GM19463 (cell line): ENCODE measurements at regions not wholly inside any gene's neighbourhood (a gene's known extent, or its start where the extent isn't known, plus 50 kb on each side); places are given as distances from the start of the nearest gene placed in this dataset.
A peak's percentile ranks its signal among the peaks of the same experiment; 100 is the strongest.

Experiments used
- ATAC-seq: cut with Tn5 transposase; IDR thresholded peaks from one replicate; pipeline ENCODE4 v1.9.1; 2021; ENCODE audit warnings: mild to moderate bottlenecking, moderate library complexity; ENCODE audit not compliant: unreplicated experiment

GRCh38 chr7:24178811-24179570, 105.0 kb upstream of the NPY start:
- no peak for ATAC-seq

GRCh38 chr7:24191362-24191761, 92.6 kb upstream of the NPY start:
- ATAC-seq = no peak

- ATAC-seq = no peak
These were observed 91.9 kb upstream of the NPY start for GRCh38 chr7:24192053-24192452.

- ATAC-seq = no peak
These were observed 91.3 kb upstream of the NPY start for GRCh38 chr7:24192691-24193090.

- no peak for ATAC-seq
These were observed 86.1 kb upstream of the NPY start for GRCh38 chr7:24197852-24198251.

GRCh38 chr7:24199978-24200377, 84.0 kb upstream of the NPY start:
- ATAC-seq = no peak

- ATAC-seq = no peak
These were observed 83.5 kb upstream of the NPY start for GRCh38 chr7:24200407-24200966.

GRCh38 chr7:24201226-24201625, 82.8 kb upstream of the NPY start:
- ATAC-seq = no peak

GRCh38 chr7:24212073-24212472, 71.9 kb upstream of the NPY start:
- no peak for ATAC-seq

GRCh38 chr7:24213311-24213710, 70.7 kb upstream of the NPY start:
- ATAC-seq = no peak

GRCh38 chr7:24214670-24215069, 69.3 kb upstream of the NPY start:
- ATAC-seq = no peak

- no peak for ATAC-seq
These were observed 67.3 kb upstream of the NPY start for GRCh38 chr7:24216576-24217125.

GRCh38 chr7:24221500-24221899, 62.5 kb upstream of the NPY start:
- no peak for ATAC-seq

GRCh38 chr7:24227068-24227467, 56.9 kb upstream of the NPY start:
- ATAC-seq = no peak

- ATAC-seq = peak; percentile 87
These were observed 56.2 kb upstream of the NPY start for GRCh38 chr7:24227603-24228359.

- ATAC-seq = no peak
These were observed 54.3 kb upstream of the NPY start for GRCh38 chr7:24229481-24230226.

GRCh38 chr7:24231493-24231892, 52.5 kb upstream of the NPY start:
- ATAC-seq = no peak

- ATAC-seq = no peak
These were observed 50.6 kb upstream of the NPY start for GRCh38 chr7:24233386-24233785.
